HUES6 (cell line): ENCODE measurements at regions not wholly inside any gene's neighbourhood (a gene's known extent, or its start where the extent isn't known, plus 50 kb on each side); places are given as distances from the start of the nearest gene placed in this dataset.
"Not testable (repeated sequence)": the region's sequence is repeated elsewhere in the genome, so short reads cannot be mapped to it uniquely, and the experiment has no call there.

Experiments used
- H3K27ac ChIP-seq: 2 replicates; pipeline ENCODE4 v1.7.0; 2013; ENCODE audit warnings: low read depth, mild to moderate bottlenecking, low read length, inconsistent platforms
- H3K27me3 ChIP-seq: 2 replicates; pipeline ENCODE4 v1.6.1; 2013; ENCODE audit warnings: low read length; ENCODE audit not compliant: control insufficient read depth, insufficient read depth
- H3K36me3 ChIP-seq: 2 replicates; pipeline ENCODE4 v1.6.1; 2013; ENCODE audit warnings: low read length; ENCODE audit not compliant: control insufficient read depth, insufficient read depth
- H3K4me1 ChIP-seq: 2 replicates; pipeline ENCODE4 v1.6.1; 2013; ENCODE audit warnings: low read length; ENCODE audit not compliant: control insufficient read depth, insufficient read depth
- H3K4me3 ChIP-seq: 2 replicates; pipeline ENCODE4 v1.5.1; 2013; ENCODE audit warnings: low read depth, low read length
- H3K9ac ChIP-seq: one replicate; pipeline ENCODE4 v1.6.1; 2013; ENCODE audit warnings: mild to moderate bottlenecking, low read length
- H3K9me3 ChIP-seq: 2 replicates; pipeline ENCODE4 v1.6.1; 2013; ENCODE audit warnings: low read depth, low read length; ENCODE audit not compliant: control insufficient read depth, insufficient read depth

- Histone ChIP-seq H3K27ac (no peak overlapping the region), H3K9me3 (no peaks in the 10 kb centered on the region), H3K36me3 (no peaks in the 10 kb centered on the region), H3K4me1 (no peaks in the 10 kb centered on the region), H3K4me3 (no peak overlapping the region), H3K27me3 (peaks cover 49% of the 10 kb centered on the region), H3K9ac (no peak overlapping the region)
Measured at GRCh38 chr16:48955837-48956236, 325.8 kb downstream of the CBLN1 start.

- not testable (repeated sequence) for H3K9me3 ChIP-seq, H3K4me1 ChIP-seq, H3K27ac ChIP-seq, H3K9ac ChIP-seq, H3K36me3 ChIP-seq, H3K4me3 ChIP-seq
- peaks cover 15% of the 10 kb centered on the region; the same call in 1 of the 2 replicates for H3K27me3 ChIP-seq
Measured at GRCh38 chr16:48951621-48952125, 330.0 kb downstream of the CBLN1 start.

- H3K36me3 ChIP-seq: no peaks in the 10 kb centered on the region
- H3K27ac ChIP-seq: no peak overlapping the region
- H3K4me3 ChIP-seq: no peak overlapping the region
- peaks cover 3% of the 10 kb centered on the region; the same call in 1 of the 2 replicates for H3K27me3 ChIP-seq
- no peaks in the 10 kb centered on the region for H3K4me1 ChIP-seq
- peaks cover 9% of the 10 kb centered on the region; the same call in 1 of the 2 replicates for H3K9me3 ChIP-seq
- no peak overlapping the region for H3K9ac ChIP-seq
Measured at GRCh38 chr16:48950184-48950583, 331.5 kb downstream of the CBLN1 start.

- Histone ChIP-seq H3K27ac (no peak overlapping the region), H3K9me3 (peaks cover 9% of the 10 kb centered on the region; the same call in 1 of the 2 replicates), H3K9ac (no peak overlapping the region)
Measured at GRCh38 chr16:48949636-48950035, 332.0 kb downstream of the CBLN1 start.

GRCh38 chr16:48948911-48949310 is 332.7 kb downstream of the CBLN1 start:
- H3K27me3 ChIP-seq: no peaks in the 10 kb centered on the region; the same call in 1 of the 2 replicates
- H3K9ac ChIP-seq: no peak overlapping the region
- no peaks in the 10 kb centered on the region for H3K36me3 ChIP-seq
- no peaks in the 10 kb centered on the region for H3K4me1 ChIP-seq
- H3K27ac ChIP-seq: no peak overlapping the region
- no peak overlapping the region for H3K4me3 ChIP-seq
- peaks cover 9% of the 10 kb centered on the region; the same call in 1 of the 2 replicates for H3K9me3 ChIP-seq

More at GRCh38 chr16:48949636-48950035, 332.0 kb downstream of the CBLN1 start:
- Histone ChIP-seq H3K4me3 (no peak overlapping the region), H3K27me3 (no peaks in the 10 kb centered on the region; the same call in 1 of the 2 replicates), H3K4me1 (no peaks in the 10 kb centered on the region), H3K36me3 (no peaks in the 10 kb centered on the region)

- Histone ChIP-seq H3K9me3 (peaks cover 9% of the 10 kb centered on the region; the same call in 1 of the 2 replicates), H3K4me3 (no peak overlapping the region), H3K9ac (no peak overlapping the region), H3K4me1 (no peaks in the 10 kb centered on the region), H3K36me3 (no peaks in the 10 kb centered on the region), H3K27me3 (no peaks in the 10 kb centered on the region; the same call in 1 of the 2 replicates), H3K27ac (no peak overlapping the region)
Measured at GRCh38 chr16:48947371-48947713, 334.3 kb downstream of the CBLN1 start.

GRCh38 chr16:48946686-48947370 is 334.8 kb downstream of the CBLN1 start:
- Histone ChIP-seq H3K27ac (no peak overlapping the region), H3K4me1 (no peaks in the 10 kb centered on the region), H3K36me3 (no peaks in the 10 kb centered on the region), H3K4me3 (no peak overlapping the region), H3K9me3 (peaks cover 9% of the 10 kb centered on the region; the same call in 1 of the 2 replicates), H3K27me3 (no peaks in the 10 kb centered on the region; the same call in 1 of the 2 replicates), H3K9ac (no peak overlapping the region)

GRCh38 chr16:48942996-48943395 is 333.0 kb upstream of the N4BP1 start:
- Histone ChIP-seq H3K9ac (no peak overlapping the region), H3K4me1 (no peaks in the 10 kb centered on the region), H3K4me3 (no peak overlapping the region), H3K27me3 (no peaks in the 10 kb centered on the region; the same call in 1 of the 2 replicates), H3K9me3 (peaks cover 3% of the 10 kb centered on the region; the same call in 1 of the 2 replicates), H3K27ac (no peak overlapping the region), H3K36me3 (no peaks in the 10 kb centered on the region)

- Histone ChIP-seq H3K27ac (no peak overlapping the region), H3K9me3 (peaks cover 9% of the 10 kb centered on the region; the same call in 1 of the 2 replicates), H3K27me3 (no peaks in the 10 kb centered on the region; the same call in 1 of the 2 replicates), H3K4me3 (no peak overlapping the region), H3K4me1 (no peaks in the 10 kb centered on the region), H3K36me3 (no peaks in the 10 kb centered on the region), H3K9ac (no peak overlapping the region)
Measured at GRCh38 chr16:48936811-48937210, 326.8 kb upstream of the N4BP1 start.

- Histone ChIP-seq H3K27me3 (peaks cover 3% of the 10 kb centered on the region; the same call in 1 of the 2 replicates), H3K4me1 (no peaks in the 10 kb centered on the region), H3K9me3 (peaks cover 24% of the 10 kb centered on the region; the same call in 1 of the 2 replicates), H3K9ac (no peak overlapping the region), H3K4me3 (no peak overlapping the region), H3K36me3 (no peaks in the 10 kb centered on the region), H3K27ac (no peak overlapping the region)
Measured at GRCh38 chr16:48932216-48932855, 322.4 kb upstream of the N4BP1 start.
